PC-3 (cell line): ENCODE measurements at regions not wholly inside any gene's neighbourhood (a gene's known extent, or its start where the extent isn't known, plus 50 kb on each side); places are given as distances from the start of the nearest gene placed in this dataset.

Source experiments
- ATAC-seq: fragments of 200-7000 bp; cut with Tn5 transposase; 2 replicates; pipeline ENCODE4 v1.9.1; 2020; ENCODE audit warnings: mild to moderate bottlenecking, moderate library complexity
- BruUV-seq: library from RNA; stranded (reverse); fragments of 400-500 nt; replicated peaks from 2 replicates; lab custom pipeline; 2021; lab: Mats Ljungman, UMichigan
- CTCF ChIA-PET: fragments of 300-600 bp; sonication (Branson Sonifier 250); formaldehyde crosslinking; loops from one replicate; lab custom pipeline; 2022; ENCODE audit warnings: antibody characterized with exemption; lab: Charles Lee
- POLR2A ChIA-PET: fragments of 300-600 bp; sonication (Branson Sonifier 250); formaldehyde crosslinking; loops from one replicate; lab custom pipeline; 2022; ENCODE audit warnings: antibody characterized with exemption; ENCODE audit not compliant: unreplicated experiment; lab: Charles Lee
- DNase-seq: peaks from one replicate; pipeline ENCODE4 v3.0.0-alpha.2; 2015
- H2AFZ ChIP-seq: fragments of 300-600 bp; sonication (generic); 2 replicates; pipeline ENCODE4 v1.6.0; 2016; ENCODE audit warnings: antibody characterized with exemption, low read length
- H3F3A ChIP-seq: fragments of 300-600 bp; sonication (generic); one replicate; pipeline ENCODE4 v1.6.0; 2017; ENCODE audit warnings: antibody characterized with exemption, low read length, control low read depth, mild to moderate bottlenecking; ENCODE audit not compliant: unreplicated experiment
- H3K27ac ChIP-seq: fragments of 300-600 bp; sonication (generic); 2 replicates; pipeline ENCODE4 v1.5.1; 2016; ENCODE audit warnings: mild to moderate bottlenecking, low read length
- H3K27me3 ChIP-seq: fragments of 300-600 bp; sonication (generic); 2 replicates; pipeline ENCODE4 v1.6.1; 2016; ENCODE audit warnings: low read length, mixed read lengths
- H3K36me3 ChIP-seq: fragments of 300-600 bp; sonication (generic); 2 replicates; pipeline ENCODE4 v1.6.1; 2016; ENCODE audit warnings: low read depth, mixed run types, low read length, mixed read lengths
- H3K4me1 ChIP-seq: fragments of 300-600 bp; sonication (generic); 2 replicates; pipeline ENCODE4 v1.5.1; 2016; ENCODE audit warnings: low read length; ENCODE audit not compliant: insufficient read depth
- H3K4me2 ChIP-seq: fragments of 300-600 bp; sonication (generic); 2 replicates; pipeline ENCODE4 v1.6.0; 2016; ENCODE audit warnings: low read length
- H3K4me3 ChIP-seq: fragments of 300-600 bp; sonication (generic); 2 replicates; pipeline ENCODE4 v1.5.1; 2016; ENCODE audit warnings: mild to moderate bottlenecking, low read length, mixed read lengths
- H3K79me2 ChIP-seq: fragments of 300-600 bp; sonication (generic); 2 replicates; pipeline ENCODE4 v1.6.1; 2017; ENCODE audit warnings: low read length, mixed read lengths
- H3K9ac ChIP-seq: fragments of 300-600 bp; sonication (generic); 2 replicates; pipeline ENCODE4 v1.6.0; 2016; ENCODE audit warnings: mild to moderate bottlenecking, low read length
- H3K9me2 ChIP-seq: fragments of 300-600 bp; sonication (generic); replicated peaks from 2 replicates; pipeline ENCODE4 v1.6.1; 2016; ENCODE audit warnings: mixed run types, low read length, mixed read lengths
- H3K9me3 ChIP-seq: fragments of 300-600 bp; sonication (generic); 2 replicates; pipeline ENCODE4 v1.6.1; 2016; ENCODE audit warnings: low read length, mixed read lengths
- H4K20me1 ChIP-seq: fragments of 300-600 bp; sonication (generic); 2 replicates; pipeline ENCODE4 v1.6.1; 2016; ENCODE audit warnings: low read length, mixed read lengths
- EZH2 ChIP-seq: fragments of 300-600 bp; sonication (generic); IDR thresholded peaks from one replicate; pipeline ENCODE4 v1.6.1; 2017; ENCODE audit warnings: antibody characterized with exemption, mild to moderate bottlenecking, low read length; ENCODE audit not compliant: unreplicated experiment
- EZH2phosphoT487 ChIP-seq: fragments of 300-600 bp; sonication (generic); IDR thresholded peaks from 2 replicates; pipeline ENCODE4 v1.6.1; 2018; ENCODE audit warnings: mild to moderate bottlenecking, antibody characterized with exemption, low read length, borderline replicate concordance
- intact Hi-C: fragments of 100-400 bp; cut with micrococcal nuclease; formaldehyde crosslinking; loops from 2 replicates; pipeline ENCODE4 v1.9.0; 2023
- TF ChIP-seq, protein P1 (sequence below): fragments of 300-600 bp; sonication (generic); conservative IDR thresholded peaks from 2 replicates; pipeline ENCODE4 v1.5.1; 2017; ENCODE audit warnings: antibody characterized with exemption, low read depth, mild to moderate bottlenecking, low read length

GRCh38 chr4:147060151-147060931 is 114.7 kb upstream of the TTC29 start:
- BruUV-seq: no TSS peak
- Histone ChIP-seq H4K20me1 (no peaks in the 10 kb centered on the region), H3K27ac (no peak overlapping the region), H3K9me3 (no peaks in the 10 kb centered on the region), H3K36me3 (no peaks in the 10 kb centered on the region), H3K79me2 (no peaks in the 10 kb centered on the region), H3K4me1 (peaks cover 9% of the 10 kb centered on the region), H3K9ac (no peak overlapping the region), H3K4me2 (no peak overlapping the region), H3K27me3 (no peaks in the 10 kb centered on the region; the same call in 1 of the 2 replicates), H3K9me2 (no peaks in the 10 kb centered on the region), H3F3A (no peaks in the 10 kb centered on the region), H3K4me3 (no peak overlapping the region), H2AFZ (no peak overlapping the region)
- DNase-seq (no peak), ATAC-seq (no peak)
- ChIA-PET CTCF (no interaction called here), POLR2A (interaction anchor here (0.6 kb wide), 1 partner anchor 47 kb away, joined by 3 read pairs; no protein-coding TSS in a partner anchor)
- TF ChIP-seq EZH2: no peak
- TF ChIP-seq, protein P1, sequence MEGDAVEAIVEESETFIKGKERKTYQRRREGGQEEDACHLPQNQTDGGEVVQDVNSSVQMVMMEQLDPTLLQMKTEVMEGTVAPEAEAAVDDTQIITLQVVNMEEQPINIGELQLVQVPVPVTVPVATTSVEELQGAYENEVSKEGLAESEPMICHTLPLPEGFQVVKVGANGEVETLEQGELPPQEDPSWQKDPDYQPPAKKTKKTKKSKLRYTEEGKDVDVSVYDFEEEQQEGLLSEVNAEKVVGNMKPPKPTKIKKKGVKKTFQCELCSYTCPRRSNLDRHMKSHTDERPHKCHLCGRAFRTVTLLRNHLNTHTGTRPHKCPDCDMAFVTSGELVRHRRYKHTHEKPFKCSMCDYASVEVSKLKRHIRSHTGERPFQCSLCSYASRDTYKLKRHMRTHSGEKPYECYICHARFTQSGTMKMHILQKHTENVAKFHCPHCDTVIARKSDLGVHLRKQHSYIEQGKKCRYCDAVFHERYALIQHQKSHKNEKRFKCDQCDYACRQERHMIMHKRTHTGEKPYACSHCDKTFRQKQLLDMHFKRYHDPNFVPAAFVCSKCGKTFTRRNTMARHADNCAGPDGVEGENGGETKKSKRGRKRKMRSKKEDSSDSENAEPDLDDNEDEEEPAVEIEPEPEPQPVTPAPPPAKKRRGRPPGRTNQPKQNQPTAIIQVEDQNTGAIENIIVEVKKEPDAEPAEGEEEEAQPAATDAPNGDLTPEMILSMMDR: no peak
- TF ChIP-seq EZH2phosphoT487: no peak
- intact Hi-C loops: no loop called here

GRCh38 chr4:147064856-147065255 is 119.2 kb upstream of the TTC29 start:
- H2AFZ ChIP-seq: no peak overlapping the region
- ChIA-PET CTCF (no interaction called here), POLR2A (no interaction called here)
- no peak overlapping the region for H3K4me3 ChIP-seq
- no peak for DNase-seq
- ATAC-seq: no peak
- no peak overlapping the region for H3K4me2 ChIP-seq
- H3K27me3 ChIP-seq: no peaks in the 10 kb centered on the region; the same call in 1 of the 2 replicates
- no TSS peak for BruUV-seq
- no peaks in the 10 kb centered on the region for H3K36me3 ChIP-seq
- no peaks in the 10 kb centered on the region for H3F3A ChIP-seq
- intact Hi-C loops: no loop called here
- no peaks in the 10 kb centered on the region for H3K9me3 ChIP-seq
- no peaks in the 10 kb centered on the region for H3K79me2 ChIP-seq
- no peak overlapping the region for H3K9ac ChIP-seq
- no peak for TF ChIP-seq EZH2phosphoT487
- TF ChIP-seq EZH2: no peak
- TF ChIP-seq, protein P1: no peak
- H3K4me1 ChIP-seq: no peaks in the 10 kb centered on the region
- H3K27ac ChIP-seq: no peak overlapping the region
- H3K9me2 ChIP-seq: no peaks in the 10 kb centered on the region
- no peaks in the 10 kb centered on the region for H4K20me1 ChIP-seq

DNA sequence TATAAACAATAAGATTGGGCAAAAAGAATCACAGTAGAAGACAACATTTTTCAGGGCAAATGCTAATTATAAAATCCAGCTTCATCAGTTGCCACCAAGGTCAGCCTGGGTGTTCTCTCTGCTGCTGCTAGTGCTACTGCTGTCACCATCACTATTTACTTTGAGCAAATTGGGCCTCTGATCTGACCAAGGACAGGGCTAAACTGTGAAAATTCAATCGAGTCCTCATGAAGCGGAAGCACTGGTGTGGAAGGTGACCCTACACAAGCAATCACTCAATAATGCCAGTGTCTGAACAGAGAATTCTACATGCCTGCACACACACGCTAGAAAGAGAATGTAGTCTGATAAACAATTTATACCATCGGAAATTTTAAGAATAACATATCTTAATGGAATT is 122.9 kb upstream of the TTC29 start:
- Histone ChIP-seq H3K27ac (no peak overlapping the region), H3K4me2 (no peak overlapping the region), H3F3A (no peaks in the 10 kb centered on the region), H2AFZ (no peak overlapping the region), H3K9me2 (no peaks in the 10 kb centered on the region), H3K27me3 (no peaks in the 10 kb centered on the region), H4K20me1 (no peaks in the 10 kb centered on the region), H3K36me3 (no peaks in the 10 kb centered on the region), H3K79me2 (no peaks in the 10 kb centered on the region), H3K4me1 (no peaks in the 10 kb centered on the region), H3K4me3 (no peak overlapping the region), H3K9me3 (no peaks in the 10 kb centered on the region), H3K9ac (no peak overlapping the region)
- DNase-seq (no peak), ATAC-seq (no peak)
- CTCF ChIA-PET: no interaction called here
- POLR2A ChIA-PET: no interaction called here
- BruUV-seq: no TSS peak
- intact Hi-C loops: no loop called here
- TF ChIP-seq EZH2phosphoT487 (no peak), EZH2 (no peak)
- TF ChIP-seq, protein P1: no peak
